VCaP (cell line): ENCODE measurements at regions not wholly inside any gene's neighbourhood (a gene's known extent, or its start where the extent isn't known, plus 50 kb on each side); places are given as distances from the start of the nearest gene placed in this dataset.
"Not testable (repeated sequence)": the region's sequence is repeated elsewhere in the genome, so short reads cannot be mapped to it uniquely, and the experiment has no call there.

Source experiments
- H3K27ac ChIP-seq: fragments of 450-650 bp; 2 replicates; pipeline ENCODE4 v1.5.1; 2017
- CTCF ChIP-seq: fragments of 450-650 bp; conservative IDR thresholded peaks from 2 replicates; pipeline ENCODE4 v1.5.1; 2017; ENCODE audit warnings: mild to moderate bottlenecking, moderate library complexity

DNA sequence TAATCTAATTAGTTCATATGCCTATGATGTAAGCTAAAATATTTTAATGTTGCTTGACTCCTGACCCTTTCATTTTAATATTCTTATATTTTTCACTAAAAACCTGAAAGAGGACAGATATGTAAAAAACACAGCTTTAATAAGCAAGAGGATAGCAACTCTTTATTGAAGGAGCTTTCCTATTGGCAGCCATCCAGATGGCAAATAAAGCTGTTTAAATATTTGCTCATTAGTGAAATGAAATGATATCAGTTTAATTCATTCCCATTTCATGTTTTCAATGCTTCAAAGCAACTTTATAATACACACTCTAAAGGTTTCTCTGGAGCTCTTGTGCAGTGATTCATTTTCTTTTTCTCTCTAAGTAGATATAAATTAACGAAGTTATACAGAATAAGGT lies 473.4 kb downstream of the PCDH7 start:
- peak overlapping the region; percentile 34 for H3K27ac ChIP-seq

DNA sequence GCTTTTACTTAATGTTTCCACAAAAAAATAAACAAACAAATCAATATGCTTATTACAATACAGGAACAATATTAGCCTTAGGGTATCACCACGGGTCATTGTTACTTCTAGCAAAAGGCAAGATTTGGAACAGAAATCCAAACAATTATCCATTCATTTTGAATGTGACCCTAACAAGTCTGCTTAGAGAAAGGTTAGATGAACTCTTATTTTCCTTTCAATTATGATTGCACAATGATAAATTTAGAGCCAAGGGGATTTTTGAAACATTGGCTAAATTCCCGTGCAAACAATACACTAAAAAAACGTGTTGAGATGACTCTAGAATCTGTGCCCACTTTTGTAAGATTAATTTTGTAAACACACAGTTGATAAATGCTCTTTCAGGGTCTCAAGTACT lies 474.7 kb downstream of the PCDH7 start:
- TF ChIP-seq CTCF: no peak
- no peak overlapping the region for H3K27ac ChIP-seq

More for the DNA sequence above, 473.4 kb downstream of the PCDH7 start:
- no peak for TF ChIP-seq CTCF

DNA sequence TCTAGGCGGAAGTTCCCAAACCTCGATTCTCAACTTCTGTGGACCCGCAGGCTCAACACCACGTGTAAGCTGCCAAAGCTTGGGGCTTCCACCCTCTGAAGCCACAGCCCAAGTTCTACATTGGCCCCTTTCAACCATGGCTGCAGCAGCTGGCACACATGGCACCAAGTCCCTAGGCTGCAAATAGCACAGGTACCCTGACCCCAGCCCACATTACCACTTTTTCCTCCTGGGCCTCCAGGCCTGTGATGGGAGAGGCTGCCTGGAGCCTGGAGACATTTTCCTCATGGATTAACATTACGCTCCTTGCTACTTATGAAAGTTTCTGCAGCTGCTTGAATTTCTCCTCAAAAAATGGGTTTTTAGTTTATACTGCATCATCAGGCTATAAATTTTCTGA lies 479.5 kb downstream of the PCDH7 start:
- TF ChIP-seq CTCF: no peak
- H3K27ac ChIP-seq: no peak overlapping the region

DNA sequence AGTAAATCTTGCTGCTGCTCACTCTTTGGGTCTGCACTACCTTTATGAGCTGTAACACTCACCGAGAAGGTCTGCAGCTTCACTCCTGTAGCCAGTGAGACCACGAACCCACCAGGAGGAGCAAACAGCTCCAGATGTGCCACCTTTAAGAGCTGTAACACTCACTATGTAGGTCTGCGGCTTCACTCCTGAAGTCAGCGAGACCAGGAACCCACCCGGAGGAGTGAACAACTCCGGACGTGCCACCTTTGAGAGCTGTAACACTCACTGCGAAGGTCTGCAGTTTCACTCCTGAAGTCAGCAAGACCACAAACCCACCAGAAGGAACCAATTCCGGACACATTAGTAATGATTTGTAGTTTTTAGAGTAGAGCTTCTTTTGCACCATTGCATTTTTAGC lies 481.9 kb downstream of the PCDH7 start:
- H3K27ac ChIP-seq: not testable (repeated sequence)

- no peak for TF ChIP-seq CTCF
- H3K27ac ChIP-seq: no peak overlapping the region
Measured at GRCh38 chr4:31204874-31205273, 484.7 kb downstream of the PCDH7 start.

DNA sequence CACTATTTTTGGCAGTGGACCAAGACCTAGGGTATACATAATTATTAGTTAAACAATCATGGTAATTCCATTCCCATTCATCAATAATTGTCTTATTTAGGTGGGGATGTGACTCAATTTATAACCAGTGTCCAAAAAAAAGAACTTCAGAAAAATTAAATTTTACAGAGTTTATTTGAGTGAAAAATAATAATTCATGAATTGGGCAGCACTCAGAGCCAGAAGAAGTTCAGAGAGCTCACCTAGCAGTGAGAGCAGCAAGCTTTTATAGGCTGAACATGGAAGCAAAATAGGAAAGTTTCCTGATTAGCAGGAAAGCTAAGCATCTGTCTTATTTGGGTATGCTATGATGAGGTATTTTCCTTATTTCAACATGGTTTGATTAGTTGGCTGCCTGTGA lies 500.8 kb downstream of the PCDH7 start:
- no peak for TF ChIP-seq CTCF
- no peak overlapping the region for H3K27ac ChIP-seq

GRCh38 chr4:31228068-31228467 lies 507.9 kb downstream of the PCDH7 start:
- TF ChIP-seq CTCF: no peak
- no peak overlapping the region for H3K27ac ChIP-seq

DNA sequence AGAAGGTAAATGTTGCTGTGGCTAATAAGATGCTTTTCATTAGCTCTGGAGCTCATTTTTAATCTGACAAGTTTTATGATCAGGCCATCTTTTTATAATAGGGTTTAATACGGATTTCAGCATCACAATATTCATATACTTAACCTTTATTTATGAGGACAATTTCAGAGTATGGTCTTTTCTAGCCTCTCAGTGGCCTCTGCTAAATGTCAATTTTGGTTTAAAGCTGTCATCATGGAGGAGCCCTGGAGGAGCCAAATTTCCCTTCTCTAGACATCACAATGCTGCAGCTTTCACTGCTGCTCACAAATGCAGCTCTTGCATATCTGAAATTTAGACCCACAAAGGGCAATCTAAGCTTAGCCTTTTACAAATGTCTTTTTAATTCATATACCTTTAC lies 510.4 kb downstream of the PCDH7 start:
- no peak overlapping the region for H3K27ac ChIP-seq
- no peak for TF ChIP-seq CTCF
